HL-60 (cell line): ENCODE measurements at regions not wholly inside any gene's neighbourhood (a gene's known extent, or its start where the extent isn't known, plus 50 kb on each side); places are given as distances from the start of the nearest gene placed in this dataset.

ENCODE experiments used
- GABPA ChIP-seq: IDR thresholded peaks from 2 replicates; pipeline ENCODE4 v1.6.1; 2012; ENCODE audit warnings: low read depth
- POLR2AphosphoS5 ChIP-seq: IDR thresholded peaks from 2 replicates; pipeline ENCODE4 v1.6.1; 2012; ENCODE audit warnings: low read depth
- SPI1 ChIP-seq: IDR thresholded peaks from 2 replicates; pipeline ENCODE4 v1.6.1; 2012; ENCODE audit warnings: low read depth, mild to moderate bottlenecking, borderline replicate concordance
- TF ChIP-seq, protein P1 (sequence below): IDR thresholded peaks from one replicate; pipeline ENCODE4 v1.5.1; 2011; ENCODE audit warnings: low read length, control low read depth, inconsistent platforms; ENCODE audit not compliant: insufficient read depth
- TF ChIP-seq, protein P2 (sequence below): IDR thresholded peaks from 2 replicates; pipeline ENCODE4 v1.6.1; 2012; ENCODE audit warnings: low read depth; ENCODE audit not compliant: insufficient replicate concordance

DNA sequence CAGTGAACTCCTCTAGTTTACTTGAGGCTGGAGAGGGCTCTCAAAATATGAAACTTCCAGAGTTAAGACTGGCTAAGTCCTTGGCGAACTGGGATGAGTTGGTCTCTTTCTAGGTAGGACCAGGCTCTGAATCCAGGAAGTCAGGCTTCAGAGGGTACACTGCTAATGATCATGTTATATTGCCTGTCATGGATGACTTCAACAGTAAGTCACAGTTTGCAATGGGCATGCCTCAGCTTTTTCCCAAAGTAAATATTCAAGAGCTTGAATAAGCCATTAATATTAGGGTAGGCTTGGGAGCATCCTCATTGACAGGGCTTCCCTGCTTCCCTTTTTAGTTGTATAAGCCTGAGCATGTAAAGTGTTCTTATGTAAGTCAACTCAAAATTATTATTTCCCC lies 61.7 kb upstream of the PTHLH start:
- TF ChIP-seq, protein P1, sequence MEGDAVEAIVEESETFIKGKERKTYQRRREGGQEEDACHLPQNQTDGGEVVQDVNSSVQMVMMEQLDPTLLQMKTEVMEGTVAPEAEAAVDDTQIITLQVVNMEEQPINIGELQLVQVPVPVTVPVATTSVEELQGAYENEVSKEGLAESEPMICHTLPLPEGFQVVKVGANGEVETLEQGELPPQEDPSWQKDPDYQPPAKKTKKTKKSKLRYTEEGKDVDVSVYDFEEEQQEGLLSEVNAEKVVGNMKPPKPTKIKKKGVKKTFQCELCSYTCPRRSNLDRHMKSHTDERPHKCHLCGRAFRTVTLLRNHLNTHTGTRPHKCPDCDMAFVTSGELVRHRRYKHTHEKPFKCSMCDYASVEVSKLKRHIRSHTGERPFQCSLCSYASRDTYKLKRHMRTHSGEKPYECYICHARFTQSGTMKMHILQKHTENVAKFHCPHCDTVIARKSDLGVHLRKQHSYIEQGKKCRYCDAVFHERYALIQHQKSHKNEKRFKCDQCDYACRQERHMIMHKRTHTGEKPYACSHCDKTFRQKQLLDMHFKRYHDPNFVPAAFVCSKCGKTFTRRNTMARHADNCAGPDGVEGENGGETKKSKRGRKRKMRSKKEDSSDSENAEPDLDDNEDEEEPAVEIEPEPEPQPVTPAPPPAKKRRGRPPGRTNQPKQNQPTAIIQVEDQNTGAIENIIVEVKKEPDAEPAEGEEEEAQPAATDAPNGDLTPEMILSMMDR, result no peak
- TF ChIP-seq, protein P2, sequence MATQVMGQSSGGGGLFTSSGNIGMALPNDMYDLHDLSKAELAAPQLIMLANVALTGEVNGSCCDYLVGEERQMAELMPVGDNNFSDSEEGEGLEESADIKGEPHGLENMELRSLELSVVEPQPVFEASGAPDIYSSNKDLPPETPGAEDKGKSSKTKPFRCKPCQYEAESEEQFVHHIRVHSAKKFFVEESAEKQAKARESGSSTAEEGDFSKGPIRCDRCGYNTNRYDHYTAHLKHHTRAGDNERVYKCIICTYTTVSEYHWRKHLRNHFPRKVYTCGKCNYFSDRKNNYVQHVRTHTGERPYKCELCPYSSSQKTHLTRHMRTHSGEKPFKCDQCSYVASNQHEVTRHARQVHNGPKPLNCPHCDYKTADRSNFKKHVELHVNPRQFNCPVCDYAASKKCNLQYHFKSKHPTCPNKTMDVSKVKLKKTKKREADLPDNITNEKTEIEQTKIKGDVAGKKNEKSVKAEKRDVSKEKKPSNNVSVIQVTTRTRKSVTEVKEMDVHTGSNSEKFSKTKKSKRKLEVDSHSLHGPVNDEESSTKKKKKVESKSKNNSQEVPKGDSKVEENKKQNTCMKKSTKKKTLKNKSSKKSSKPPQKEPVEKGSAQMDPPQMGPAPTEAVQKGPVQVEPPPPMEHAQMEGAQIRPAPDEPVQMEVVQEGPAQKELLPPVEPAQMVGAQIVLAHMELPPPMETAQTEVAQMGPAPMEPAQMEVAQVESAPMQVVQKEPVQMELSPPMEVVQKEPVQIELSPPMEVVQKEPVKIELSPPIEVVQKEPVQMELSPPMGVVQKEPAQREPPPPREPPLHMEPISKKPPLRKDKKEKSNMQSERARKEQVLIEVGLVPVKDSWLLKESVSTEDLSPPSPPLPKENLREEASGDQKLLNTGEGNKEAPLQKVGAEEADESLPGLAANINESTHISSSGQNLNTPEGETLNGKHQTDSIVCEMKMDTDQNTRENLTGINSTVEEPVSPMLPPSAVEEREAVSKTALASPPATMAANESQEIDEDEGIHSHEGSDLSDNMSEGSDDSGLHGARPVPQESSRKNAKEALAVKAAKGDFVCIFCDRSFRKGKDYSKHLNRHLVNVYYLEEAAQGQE, result no peak
- TF ChIP-seq POLR2AphosphoS5 (no peak), SPI1 (no peak), GABPA (no peak)
